HG02678 (cell line): ENCODE measurements at regions not wholly inside any gene's neighbourhood (a gene's known extent, or its start where the extent isn't known, plus 50 kb on each side); places are given as distances from the start of the nearest gene placed in this dataset.

ENCODE experiments used
- ATAC-seq: cut with Tn5 transposase; IDR thresholded peaks from one replicate; pipeline ENCODE4 v1.9.1; 2021; ENCODE audit warnings: mild to moderate bottlenecking, moderate library complexity; ENCODE audit not compliant: unreplicated experiment

DNA sequence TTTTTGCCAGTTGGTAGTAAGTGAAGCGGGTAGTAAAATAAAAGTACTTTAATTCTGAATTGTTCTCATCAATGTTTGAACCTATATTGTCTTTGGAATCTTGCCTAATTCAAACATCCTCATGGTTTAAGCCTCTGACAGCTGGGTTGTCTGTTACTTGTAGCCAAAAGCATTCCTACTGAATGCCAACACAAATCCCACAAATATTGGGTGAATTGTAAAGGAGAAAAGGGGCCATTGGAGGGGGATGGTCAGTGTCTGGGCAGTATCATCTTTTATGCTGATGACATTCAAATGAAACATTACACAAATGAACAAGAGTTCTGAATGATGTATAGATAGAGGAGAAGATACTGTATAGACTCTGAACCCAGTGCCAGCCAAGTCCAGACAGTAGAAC, 309.5 kb downstream of the OSTF1 start:
- no peak for ATAC-seq

DNA sequence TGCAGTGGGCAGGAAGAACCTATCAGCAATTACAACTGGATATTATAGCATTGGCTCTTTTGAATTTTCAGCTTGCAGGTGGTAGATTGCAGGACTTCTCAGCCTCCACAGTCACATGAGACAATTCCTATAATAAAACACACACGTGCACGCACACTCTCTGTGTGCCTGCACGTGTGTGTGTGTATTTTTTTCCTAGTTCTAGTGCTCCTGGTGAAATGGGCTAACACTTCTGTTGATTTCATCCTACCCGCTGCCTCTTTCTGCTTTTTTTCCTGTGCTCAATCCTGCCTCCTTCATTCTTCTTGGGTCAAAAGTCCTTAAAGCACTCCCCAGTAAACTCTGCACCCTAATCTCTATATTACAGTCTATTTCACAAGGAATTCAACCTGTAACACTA, 320.1 kb downstream of the OSTF1 start:
- no peak for ATAC-seq

DNA sequence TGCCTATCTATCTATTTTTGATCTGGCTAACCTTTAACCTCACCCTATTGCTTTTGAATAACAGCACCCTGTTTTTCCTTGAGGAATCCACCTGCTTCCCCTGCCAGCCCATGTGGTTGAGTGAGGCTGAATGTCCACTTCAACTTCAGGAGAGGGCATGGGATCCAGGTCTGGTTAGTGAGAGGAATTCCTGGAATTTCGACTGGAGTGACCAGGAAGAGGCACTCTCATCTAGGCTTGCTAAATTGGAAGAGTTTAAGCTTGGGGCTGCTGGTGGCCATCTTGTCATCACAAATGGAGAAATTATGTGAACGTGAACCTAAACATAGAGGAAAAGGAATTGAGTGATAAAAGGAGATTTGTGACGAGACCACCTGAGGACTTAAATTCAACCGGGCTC, 322.1 kb downstream of the OSTF1 start:
- no peak for ATAC-seq

DNA sequence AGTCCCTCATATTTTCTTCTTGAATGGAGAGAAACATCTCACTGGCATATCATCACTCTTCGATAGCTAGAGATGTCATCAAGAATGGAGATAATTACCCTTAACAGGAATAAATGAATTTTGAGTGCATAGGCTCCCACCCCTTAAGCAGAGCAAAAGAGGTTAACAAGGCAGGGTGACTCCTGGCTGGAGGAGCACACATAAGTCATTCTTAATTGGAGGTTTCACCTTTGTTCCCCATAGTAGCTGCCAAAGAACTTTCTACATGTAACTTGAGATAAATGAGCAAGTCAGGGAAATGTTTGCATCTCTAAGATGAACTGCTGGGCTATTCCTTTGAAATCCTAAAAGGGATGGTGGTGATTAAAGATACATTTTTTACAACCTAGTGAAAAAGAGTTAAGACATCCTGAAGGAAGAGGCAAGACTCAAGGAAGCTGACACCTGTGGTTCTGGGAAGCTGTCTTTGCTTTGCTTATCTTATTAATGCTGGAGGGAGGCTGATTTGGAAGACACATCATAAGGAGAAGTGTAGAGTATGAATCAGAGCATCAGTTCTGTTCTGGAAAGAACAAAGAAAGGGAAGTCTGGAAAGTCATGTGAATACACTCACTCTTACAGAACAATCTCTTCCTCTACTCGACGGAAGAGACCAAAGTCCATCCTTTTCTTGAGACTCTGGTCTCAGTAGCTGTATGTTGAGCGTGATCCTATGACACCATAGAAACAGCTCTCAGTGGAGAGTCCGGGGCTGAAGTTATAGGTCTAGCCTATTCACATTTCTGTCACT, 326.3 kb downstream of the OSTF1 start:
- ATAC-seq: no peak

DNA sequence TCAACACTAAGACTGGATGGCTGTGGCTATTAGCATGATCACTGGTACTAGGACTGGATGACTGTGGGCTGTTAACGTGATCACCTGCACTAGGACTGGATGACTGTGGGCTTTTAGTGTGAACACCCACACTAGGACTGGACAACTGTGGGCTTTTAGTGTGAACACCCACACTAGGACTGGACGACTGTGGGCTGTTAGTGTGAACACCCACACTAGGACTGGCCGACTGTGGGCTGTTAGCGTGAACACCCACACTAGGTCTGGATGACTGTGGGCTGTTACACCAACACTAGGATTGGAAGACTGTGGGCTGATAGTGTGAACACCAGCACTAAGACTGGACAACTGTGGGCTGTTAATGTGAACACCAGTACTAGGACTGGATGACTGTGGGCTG, 329.2 kb downstream of the OSTF1 start:
- ATAC-seq: no peak

DNA sequence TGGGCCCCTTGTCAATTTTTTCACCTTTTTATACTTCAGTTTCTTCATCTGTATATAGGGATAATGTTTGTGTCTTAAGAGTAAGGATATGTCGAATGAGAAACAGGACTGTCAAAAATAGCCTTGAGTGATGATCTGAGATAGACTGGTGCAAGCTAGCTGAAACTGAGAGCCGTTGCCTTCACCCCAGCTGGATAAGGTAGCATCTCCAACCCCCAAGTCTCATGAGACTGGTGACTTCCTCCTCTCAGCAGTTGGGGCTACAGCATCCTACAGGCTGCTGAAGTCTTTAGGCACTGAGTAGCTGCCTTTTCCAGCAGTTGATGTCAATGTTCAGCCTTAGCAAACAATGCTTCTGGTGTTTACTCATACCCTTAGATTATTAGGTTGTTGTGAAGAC, 330.2 kb downstream of the OSTF1 start:
- ATAC-seq: no peak

DNA sequence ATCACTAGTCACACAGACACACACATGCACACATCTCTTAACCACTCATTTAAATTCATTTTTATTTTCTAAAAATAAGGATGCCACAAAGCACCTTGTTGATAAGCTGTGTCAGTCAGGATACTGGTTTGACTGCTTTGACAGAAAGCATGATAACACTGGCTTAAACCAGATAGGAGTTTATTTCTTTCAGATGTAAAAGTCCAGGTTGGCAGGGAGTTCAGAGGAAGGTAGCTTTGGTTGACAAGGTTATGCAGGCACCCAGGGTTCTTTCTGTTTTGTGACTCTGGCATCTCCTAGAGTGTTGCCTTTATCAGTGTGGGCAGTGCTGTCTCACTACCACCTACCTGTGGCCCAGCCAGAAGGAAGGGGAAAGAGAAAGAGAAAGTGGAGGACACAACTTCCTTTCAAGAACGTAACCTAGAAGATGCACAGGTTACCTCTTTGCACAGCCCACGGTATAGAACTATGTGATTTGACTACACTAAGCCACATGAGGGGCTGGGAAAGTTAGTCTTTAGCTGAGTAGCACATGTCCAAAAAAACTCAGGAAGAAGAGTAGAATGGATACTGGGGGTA, 334.7 kb downstream of the OSTF1 start:
- ATAC-seq: no peak

DNA sequence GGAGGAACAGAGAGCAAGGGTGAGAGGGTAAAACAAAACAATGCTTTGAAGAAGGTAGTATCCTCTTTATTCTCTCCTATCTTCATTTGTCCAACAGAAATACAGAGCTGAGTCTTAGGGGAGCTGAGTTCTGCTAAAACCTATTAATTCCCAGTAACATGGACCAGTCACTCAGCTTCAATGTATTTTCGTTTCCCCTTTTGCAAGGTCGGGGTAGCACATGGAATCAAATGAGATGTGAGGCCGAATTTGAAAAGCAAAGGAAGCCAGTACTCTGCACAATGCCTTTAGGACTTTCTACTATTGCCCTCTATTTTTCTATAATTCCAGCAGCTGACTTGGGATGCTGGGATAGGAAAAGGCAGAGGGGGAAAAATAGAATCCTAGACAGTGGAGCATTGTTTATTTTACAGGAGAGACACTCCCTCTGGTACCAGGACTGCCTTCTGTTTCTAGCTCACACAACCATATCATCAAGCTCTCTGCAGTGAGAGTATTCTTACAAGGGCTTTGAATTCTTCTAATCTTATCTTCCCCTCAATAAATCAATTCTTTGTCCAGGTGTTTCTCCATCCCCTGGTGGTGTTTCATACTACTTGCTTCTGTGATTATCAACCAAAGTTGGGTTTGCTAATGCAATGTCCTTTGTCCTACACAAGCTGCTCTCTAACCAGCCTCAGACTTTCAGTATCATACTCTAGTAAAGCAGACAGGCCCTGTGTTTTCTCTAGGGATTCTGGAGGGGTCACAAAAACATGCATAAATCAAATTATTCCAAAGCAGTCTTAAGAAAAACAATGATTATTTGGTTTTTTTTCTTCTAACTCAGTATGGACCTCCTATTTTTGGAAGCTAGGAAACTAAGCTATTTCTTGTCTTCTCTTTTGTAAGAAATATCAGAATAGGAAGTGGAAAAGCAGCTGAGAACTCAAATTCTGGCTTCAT, 341.5 kb downstream of the OSTF1 start:
- ATAC-seq: no peak

DNA sequence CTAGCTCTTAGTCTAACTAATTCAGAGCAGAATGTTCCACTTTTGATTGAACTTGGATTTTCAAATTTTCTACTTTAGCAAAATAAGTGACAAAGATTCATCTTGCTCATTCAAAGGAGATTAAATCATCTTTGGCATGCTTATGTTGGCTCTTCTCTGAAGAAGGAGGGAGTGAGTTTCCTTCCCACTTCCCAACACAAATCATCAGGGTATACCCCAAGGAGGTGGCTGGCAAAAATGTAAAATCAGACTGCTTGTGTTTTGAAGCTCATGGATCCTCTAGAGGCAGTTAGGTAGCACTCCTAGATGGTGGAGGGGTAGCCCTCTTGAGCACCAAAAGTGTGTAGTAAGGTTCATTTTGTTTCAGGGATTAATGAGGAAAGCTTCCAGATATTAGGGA, 343.1 kb downstream of the OSTF1 start:
- ATAC-seq: no peak

DNA sequence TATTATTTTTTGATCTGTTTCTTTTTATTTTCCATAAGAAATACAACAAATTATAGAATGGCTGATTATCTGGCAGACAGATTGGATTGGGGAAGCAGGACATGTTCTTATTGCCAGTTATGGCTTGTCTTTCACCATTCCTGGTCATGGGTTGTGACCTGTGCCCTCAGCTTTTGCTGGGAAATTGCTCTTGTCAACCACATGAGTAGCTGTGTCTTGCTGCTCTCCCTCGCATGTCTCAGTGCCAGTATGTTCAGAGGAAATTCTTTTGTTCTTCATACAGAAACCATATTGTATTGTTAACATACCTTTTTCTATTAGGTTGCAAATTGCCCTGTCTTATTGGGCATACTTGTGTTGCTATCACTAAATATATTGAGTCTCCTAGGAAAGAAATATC, 344.1 kb downstream of the OSTF1 start:
- no peak for ATAC-seq

DNA sequence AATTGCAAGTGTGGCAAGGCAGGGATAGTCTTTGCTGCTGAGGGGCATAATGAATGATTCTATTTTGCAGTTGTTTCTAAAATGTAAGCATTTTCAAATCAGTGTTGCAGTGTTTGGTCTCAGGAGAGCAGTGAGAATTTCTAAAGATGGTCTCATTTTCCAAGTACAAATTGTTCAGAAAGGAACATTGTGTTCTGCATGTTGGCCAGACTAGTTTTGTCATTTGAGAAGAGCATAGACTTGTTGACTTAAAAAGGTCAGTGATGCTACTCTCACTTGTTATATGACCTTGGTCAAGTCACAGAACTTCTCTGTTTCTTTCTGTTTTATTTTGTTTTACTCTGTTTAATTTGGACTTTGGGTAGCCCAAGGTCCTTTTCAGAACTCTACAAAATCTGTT, 344.6 kb downstream of the OSTF1 start:
- ATAC-seq: no peak

DNA sequence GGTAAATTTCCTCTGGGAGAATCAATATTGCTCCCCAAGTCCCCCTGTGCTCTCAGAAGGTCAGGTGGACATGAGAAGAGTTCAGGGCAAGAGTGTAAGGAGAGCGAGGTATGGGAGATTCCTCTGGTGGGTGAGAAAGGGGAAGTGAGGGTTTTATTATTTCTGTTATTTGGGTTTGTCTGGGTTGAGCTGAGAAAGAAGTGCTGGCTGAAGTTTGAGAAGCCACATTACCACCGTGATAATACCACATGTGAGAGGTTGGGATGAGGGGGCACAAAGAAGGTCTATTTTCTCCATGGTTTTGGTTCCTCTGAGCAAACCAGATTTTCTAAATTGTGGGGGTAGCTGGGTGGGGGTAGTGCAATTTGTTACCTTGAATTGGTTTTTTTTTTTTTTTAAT, 350.4 kb downstream of the OSTF1 start:
- ATAC-seq: no peak

DNA sequence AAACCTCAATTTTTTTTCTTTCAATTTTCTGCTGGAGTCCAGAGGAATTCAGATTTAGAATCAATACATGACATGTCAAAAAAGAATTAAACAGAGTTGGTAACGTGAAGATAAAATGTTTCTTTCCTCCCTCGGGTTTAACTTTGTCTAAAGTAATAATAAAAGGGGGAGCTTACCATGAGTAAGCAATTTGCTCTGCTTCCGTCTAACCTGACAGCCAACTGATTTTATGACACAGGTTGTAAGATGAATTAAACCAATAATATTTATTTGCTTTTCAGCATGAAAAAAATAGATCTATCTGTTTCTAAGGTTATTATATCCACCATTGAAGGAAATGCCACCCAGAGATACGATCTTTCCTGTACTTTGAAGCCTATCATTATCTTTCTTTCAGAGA, 352.6 kb downstream of the OSTF1 start:
- ATAC-seq: no peak

DNA sequence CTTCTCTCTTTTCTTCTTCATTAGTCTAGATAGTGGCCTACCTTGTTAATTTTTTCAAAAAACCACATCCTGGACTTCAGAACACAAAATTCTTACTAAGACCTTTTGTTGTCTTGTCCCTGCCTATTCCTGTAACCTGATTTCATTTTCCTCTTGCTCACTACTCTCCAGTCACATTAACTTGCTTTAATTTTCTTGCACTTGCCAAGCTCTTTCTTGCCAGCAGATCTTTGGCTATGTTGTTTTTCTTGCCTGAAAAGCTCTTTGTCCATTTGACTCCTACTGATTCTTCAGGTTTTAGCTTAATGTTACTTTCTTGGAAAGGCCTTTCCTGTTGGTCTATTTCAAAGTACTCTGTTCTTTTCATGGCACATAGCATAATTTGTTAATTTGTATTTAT, 356.8 kb downstream of the OSTF1 start:
- ATAC-seq: no peak

DNA sequence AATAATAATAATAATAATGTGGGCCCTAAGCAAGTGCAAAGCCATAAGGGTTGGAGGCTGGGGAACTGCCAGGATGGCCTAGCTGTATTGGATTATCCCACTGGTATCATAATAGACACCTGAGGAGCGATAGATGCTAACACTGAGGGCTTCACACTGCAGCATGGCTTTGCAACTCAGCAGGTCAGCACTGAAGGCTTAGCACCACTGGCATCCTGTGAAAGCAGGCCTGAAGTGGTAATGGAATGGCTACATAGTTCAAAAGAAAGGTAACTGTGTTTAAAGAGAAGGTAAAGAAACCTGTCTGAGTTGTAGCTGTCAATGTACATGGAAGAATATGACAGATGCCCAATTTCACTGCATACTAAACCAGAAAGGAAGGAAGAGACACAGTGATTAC, 359.0 kb downstream of the OSTF1 start:
- no peak for ATAC-seq

DNA sequence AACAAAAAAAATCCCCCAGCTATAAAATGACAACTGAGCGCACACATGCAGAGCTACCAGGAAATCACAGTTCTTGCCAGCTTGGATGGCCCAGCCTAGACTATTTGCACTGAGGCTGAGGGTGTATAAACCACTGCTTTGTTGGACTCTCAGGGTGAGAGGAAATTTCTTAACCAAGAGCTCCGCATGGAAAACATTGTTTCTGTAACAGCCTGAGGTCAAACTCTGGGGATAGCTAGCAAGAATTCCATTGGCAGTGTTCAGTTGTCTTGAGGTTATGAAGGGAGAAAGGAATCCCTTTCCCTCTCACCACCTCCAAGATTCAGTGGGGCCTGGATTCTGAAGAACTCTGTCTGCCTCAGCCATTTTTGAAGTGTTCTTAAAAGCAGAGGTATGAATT, 360.0 kb downstream of the OSTF1 start:
- ATAC-seq: no peak

DNA sequence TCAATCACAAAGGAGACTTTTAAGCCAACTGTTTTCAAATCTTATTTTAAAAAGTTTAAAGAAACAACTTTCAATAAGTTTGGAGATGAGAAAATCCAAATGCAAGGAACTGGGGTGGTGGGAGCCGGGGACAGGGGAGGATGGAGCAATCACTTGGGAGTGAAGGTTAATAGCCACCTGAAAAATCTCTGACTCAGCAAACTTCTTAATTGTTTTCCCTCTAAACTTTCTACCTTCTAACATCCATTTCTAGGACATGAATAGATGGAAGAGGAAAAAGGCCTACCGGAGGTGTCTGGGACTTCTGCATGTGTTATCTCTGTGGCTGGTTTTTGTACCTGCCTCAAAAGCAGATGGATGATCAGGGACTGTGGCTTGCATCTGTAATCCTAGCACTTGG, 360.6 kb downstream of the OSTF1 start:
- ATAC-seq: no peak

DNA sequence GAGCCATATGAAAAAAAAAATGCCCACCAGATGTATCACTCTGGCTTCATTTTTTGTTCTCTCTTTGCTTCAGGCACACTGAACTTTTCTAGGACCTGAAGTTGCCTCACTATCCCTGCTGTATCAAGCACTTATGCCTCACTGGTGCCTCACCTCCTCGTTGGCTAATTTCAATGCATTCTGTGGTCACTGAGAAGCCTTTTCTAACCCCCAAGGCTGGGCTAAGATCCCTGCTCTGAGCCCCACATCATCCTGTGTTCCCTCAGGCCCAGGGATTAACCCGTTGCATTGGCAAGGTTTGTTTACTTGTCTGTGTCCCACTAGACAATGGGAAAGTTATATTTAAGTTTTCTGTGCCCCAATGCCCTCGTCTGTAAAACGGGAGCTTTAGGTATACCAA, 362.7 kb downstream of the OSTF1 start:
- ATAC-seq: no peak

DNA sequence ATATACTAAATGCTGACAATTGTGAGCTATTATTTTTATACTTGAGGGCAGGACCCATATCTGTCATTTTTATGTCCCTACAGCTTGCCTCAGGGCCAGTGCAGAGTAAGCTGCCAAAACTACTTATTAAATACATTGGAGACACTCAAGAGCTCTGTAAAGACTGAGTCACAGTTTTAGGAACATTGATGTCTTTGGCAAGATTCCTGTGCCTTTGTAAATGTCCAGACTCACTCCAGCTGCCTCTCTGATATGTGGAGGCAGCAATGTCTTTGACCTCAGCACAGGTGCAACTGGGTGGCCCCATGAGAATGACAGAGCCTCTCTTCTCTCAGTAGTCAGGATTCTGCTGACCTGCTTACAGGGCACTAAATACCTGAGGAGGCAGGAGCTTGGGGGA, 363.2 kb downstream of the OSTF1 start:
- no peak for ATAC-seq

DNA sequence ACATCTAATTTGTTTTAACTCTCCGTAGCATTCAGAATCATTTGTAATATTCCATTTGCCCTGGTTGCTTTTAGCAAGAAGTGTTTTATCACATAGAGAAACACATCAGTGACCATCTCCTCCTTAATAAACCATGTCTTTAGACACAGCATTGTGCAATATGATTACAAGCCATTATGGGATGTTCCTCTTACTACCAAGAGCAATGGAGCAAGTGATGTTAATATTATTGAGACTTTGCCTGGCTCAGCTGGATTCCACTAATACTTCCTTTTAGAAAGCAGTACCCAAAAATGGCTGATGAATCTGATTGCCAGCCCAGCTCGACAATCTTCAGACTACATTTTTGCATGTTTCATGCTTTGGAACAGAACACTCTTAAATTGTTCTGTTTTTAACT, 364.2 kb downstream of the OSTF1 start:
- ATAC-seq: no peak

DNA sequence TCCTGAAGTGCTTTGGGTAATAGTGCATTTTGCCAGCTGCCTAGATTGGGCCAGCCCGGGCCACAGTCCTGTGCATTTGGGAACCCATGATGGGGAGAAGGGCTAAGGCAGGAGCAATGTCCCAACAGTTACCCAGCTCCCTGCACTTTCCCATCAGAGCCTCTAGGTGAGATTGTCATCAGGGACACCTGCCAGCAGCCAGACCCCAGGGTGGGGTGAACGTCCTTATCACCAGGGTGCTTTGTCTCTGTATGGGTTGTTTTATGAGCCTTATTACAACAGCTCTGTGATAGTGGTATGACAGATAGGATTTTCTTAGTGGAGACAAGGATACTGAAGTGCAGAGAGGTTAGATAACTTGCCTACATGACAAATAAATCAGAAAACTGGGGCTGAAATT, 365.7 kb downstream of the OSTF1 start:
- ATAC-seq: no peak

DNA sequence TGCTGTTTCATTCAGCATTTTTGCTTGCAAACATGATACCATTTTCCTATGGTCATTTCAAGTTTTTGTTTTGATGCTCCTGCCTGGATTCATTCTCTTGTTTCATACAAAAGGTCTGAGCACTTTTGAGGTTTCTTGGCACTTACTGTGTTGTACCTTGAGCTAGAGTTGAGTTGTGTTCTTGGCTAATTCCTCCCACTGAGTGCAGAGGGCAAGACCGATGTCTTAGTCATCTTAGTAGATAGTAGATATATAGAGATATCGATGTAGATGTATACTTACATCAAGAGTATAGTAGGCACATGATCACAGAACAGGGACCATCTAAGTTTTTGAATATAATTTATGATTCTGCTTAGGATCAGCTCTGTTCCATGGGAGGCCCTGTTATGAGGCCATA, 366.6 kb downstream of the OSTF1 start:
- no peak for ATAC-seq
